ENCODE measurements at regions not wholly inside any gene's neighbourhood (a gene's known extent, or its start where the extent isn't known, plus 50 kb on each side); places are given as distances from the start of the nearest gene placed in this dataset.

DNA sequence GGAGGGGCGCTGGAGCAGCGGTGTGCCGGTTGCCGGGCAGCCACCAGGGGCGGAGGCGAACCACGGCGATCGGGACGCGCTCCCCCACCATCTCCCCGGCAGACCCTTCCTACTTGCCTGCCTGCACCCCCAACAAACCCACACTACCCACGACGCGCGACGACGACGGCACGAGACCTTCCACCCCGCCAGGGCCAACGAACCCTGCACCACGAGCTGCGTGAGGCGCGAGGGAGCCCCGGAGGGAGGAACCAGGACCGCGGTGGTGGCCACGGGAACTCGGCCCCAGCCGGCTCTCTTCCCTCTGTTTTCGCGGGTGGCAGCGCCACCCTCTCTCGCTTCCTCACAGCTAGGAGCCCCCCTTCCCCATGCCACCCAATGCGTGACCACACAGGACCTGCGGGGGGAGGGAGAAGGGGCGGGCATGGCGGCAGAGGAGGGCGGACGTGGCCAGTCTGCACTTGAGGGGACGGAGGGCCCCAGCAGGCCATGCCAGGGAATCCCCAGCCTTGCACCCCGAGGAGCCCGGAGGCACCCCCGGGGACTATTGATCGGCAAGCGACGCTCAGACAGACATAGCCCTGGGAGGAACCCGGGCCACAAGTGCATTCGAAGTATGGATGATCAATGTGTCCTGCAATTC lies 1516.4 kb upstream of the DEFB115 start:
- no peak for TF ChIP-seq CTCF (IDR thresholded peaks at IDR 0.05; ENCODE audit: low read depth, low read length, missing input control)
- TF ChIP-seq ZBTB33 (IDR thresholded peaks at IDR 0.05): no peak
- TF ChIP-seq JUND (IDR thresholded peaks at IDR 0.05): no peak

Data from liver (tissue), 3 donors.